ENCODE measurements at regions not wholly inside any gene's neighbourhood (a gene's known extent, or its start where the extent isn't known, plus 50 kb on each side); places are given as distances from the start of the nearest gene placed in this dataset.

DNA sequence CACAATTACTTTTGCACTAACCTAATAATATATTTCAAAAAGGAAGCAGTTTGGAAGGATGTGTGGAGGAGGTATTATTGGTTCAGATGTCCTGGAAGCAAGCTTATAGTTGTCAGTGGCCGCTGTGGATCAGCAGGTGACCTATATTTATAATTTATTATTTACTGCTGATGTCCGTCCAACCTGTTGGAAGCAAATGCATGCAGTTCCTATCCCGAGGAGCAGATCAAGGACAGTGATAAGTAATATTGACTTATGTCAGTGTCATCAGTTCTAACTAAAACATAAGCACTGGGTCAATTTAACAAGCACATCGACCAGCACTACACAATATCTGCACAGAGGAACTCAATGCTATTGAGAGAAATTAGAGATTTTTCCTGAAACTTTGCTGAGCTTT is 270.1 kb downstream of the BRINP2 start:
- TF ChIP-seq, protein P1, sequence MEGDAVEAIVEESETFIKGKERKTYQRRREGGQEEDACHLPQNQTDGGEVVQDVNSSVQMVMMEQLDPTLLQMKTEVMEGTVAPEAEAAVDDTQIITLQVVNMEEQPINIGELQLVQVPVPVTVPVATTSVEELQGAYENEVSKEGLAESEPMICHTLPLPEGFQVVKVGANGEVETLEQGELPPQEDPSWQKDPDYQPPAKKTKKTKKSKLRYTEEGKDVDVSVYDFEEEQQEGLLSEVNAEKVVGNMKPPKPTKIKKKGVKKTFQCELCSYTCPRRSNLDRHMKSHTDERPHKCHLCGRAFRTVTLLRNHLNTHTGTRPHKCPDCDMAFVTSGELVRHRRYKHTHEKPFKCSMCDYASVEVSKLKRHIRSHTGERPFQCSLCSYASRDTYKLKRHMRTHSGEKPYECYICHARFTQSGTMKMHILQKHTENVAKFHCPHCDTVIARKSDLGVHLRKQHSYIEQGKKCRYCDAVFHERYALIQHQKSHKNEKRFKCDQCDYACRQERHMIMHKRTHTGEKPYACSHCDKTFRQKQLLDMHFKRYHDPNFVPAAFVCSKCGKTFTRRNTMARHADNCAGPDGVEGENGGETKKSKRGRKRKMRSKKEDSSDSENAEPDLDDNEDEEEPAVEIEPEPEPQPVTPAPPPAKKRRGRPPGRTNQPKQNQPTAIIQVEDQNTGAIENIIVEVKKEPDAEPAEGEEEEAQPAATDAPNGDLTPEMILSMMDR (IDR thresholded peaks at IDR 0.05): no peak
- no peak for TF ChIP-seq POLR2A (IDR thresholded peaks at IDR 0.05)

Data from breast epithelium (tissue), 3 donors.